AG04449 (cell line): ENCODE measurements at regions not wholly inside any gene's neighbourhood (a gene's known extent, or its start where the extent isn't known, plus 50 kb on each side); places are given as distances from the start of the nearest gene placed in this dataset.

ENCODE experiments used
- CTCF ChIA-PET: fragments of 350-600 bp; formaldehyde crosslinking; extraction: SDS; loops from one replicate; lab custom pipeline; 2021; ENCODE audit warnings: antibody characterized with exemption; lab: Yijun Ruan, JAX
- POLR2A ChIA-PET: fragments of 400-600, 350-600 bp; formaldehyde crosslinking; extraction: SDS; loops from one replicate; lab custom pipeline; 2020; ENCODE audit warnings: antibody characterized with exemption, inconsistent platforms; lab: Yijun Ruan, JAX
- DNase-seq: peaks from one replicate; pipeline ENCODE4 v3.0.0-alpha.2; 2010; ENCODE audit warnings: low read depth, low spot score
- H3K4me3 ChIP-seq: 2 replicates; pipeline ENCODE4 v1.5.1; 2011; ENCODE audit warnings: low read depth, mild to moderate bottlenecking, control low read depth, low read length
- TF ChIP-seq, protein P1 (sequence below): IDR thresholded peaks from one replicate; pipeline ENCODE4 v1.5.1; 2011; ENCODE audit warnings: mild to moderate bottlenecking, moderate library complexity, low read length, control low read depth, inconsistent platforms; ENCODE audit not compliant: insufficient read depth; ENCODE audit errors: missing control alignments

- H3K4me3 ChIP-seq, result no peak overlapping the region
- CTCF ChIA-PET, result no interaction called here
- no peak for DNase-seq
- POLR2A ChIA-PET, result no interaction called here
- TF ChIP-seq, protein P1, sequence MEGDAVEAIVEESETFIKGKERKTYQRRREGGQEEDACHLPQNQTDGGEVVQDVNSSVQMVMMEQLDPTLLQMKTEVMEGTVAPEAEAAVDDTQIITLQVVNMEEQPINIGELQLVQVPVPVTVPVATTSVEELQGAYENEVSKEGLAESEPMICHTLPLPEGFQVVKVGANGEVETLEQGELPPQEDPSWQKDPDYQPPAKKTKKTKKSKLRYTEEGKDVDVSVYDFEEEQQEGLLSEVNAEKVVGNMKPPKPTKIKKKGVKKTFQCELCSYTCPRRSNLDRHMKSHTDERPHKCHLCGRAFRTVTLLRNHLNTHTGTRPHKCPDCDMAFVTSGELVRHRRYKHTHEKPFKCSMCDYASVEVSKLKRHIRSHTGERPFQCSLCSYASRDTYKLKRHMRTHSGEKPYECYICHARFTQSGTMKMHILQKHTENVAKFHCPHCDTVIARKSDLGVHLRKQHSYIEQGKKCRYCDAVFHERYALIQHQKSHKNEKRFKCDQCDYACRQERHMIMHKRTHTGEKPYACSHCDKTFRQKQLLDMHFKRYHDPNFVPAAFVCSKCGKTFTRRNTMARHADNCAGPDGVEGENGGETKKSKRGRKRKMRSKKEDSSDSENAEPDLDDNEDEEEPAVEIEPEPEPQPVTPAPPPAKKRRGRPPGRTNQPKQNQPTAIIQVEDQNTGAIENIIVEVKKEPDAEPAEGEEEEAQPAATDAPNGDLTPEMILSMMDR, result no peak
These were observed 173.9 kb downstream of the CALCRL start for GRCh38 chr2:187274146-187274545.

GRCh38 chr2:187272255-187272654 is 175.8 kb downstream of the CALCRL start:
- no peak for DNase-seq
- POLR2A ChIA-PET, result no interaction called here
- TF ChIP-seq, protein P1, result no peak
- H3K4me3 ChIP-seq, result no peak overlapping the region
- CTCF ChIA-PET, result no interaction called here

- CTCF ChIA-PET, result no interaction called here
- no peak for DNase-seq
- POLR2A ChIA-PET, result no interaction called here
- TF ChIP-seq, protein P1, result no peak
- no peak overlapping the region for H3K4me3 ChIP-seq
These were observed 176.2 kb downstream of the CALCRL start for GRCh38 chr2:187271825-187272224.

DNA sequence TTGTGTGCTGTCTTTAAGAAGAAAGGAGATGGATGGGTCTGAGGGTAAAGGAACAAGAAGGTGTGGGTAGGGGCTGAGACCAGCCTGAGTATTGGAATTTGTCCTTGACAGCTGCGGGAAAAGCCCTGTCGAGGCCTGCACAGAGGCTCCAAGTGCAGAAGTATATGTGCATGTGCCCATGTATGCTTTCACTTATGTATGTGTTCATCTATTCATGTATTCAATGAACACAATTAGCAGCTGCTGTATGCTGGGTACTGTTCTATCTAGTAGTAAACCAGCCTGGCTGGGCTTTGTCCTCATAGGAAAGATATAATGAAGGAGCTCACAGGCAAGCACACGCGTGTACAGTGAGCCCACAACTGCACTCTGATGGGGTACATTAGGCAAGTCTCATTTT is 181.4 kb downstream of the CALCRL start:
- POLR2A ChIA-PET, result no interaction called here
- DNase-seq, result no peak
- CTCF ChIA-PET, result no interaction called here
- no peak overlapping the region for H3K4me3 ChIP-seq
- TF ChIP-seq, protein P1, result no peak

DNA sequence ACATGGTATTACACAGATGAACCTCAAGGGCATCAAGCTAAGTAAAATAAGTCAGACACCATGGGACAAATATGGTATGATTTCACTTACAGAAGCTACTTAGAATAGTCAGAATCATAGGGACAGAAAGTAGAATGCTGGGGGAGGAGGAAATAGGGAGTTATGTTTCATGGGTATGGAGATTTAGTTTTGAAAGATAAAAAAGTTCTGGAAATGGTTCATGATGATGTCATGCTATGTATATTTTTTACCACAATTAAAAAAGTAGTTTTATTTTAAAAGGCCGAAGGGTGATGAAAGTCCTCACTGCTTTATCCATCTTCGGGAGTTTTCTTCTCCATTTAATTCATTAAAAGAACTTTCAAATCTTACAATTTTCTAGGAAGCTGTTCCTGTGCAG is 181.9 kb downstream of the CALCRL start:
- POLR2A ChIA-PET, result no interaction called here
- CTCF ChIA-PET, result no interaction called here
- TF ChIP-seq, protein P1, result no peak
- DNase-seq, result no peak
- no peak overlapping the region for H3K4me3 ChIP-seq

- POLR2A ChIA-PET, result no interaction called here
- DNase-seq, result no peak
- H3K4me3 ChIP-seq, result no peak overlapping the region
- CTCF ChIA-PET, result no interaction called here
- TF ChIP-seq, protein P1, result no peak
These were observed 183.4 kb downstream of the CALCRL start for GRCh38 chr2:187264612-187265011.
